Neural cell (in vitro differentiated cells): ENCODE measurements at regions not wholly inside any gene's neighbourhood (a gene's known extent, or its start where the extent isn't known, plus 50 kb on each side); places are given as distances from the start of the nearest gene placed in this dataset.

Experiments
- H2AFZ ChIP-seq: fragments of 200-600, 300-800 bp; sonication (generic), shearing (Covaris generic); 2 replicates; pipeline ENCODE4 v1.6.0; 2014; ENCODE audit warnings: low read depth, mild to moderate bottlenecking, antibody characterized with exemption, low read length, moderate library complexity
- H3F3A ChIP-seq: fragments of 200-600 bp; shearing (Covaris generic); 2 replicates; pipeline ENCODE4 v1.6.1; 2016; ENCODE audit warnings: mild to moderate bottlenecking, moderate library complexity, mixed read lengths, antibody characterized with exemption, low read length; ENCODE audit not compliant: insufficient read depth, poor library complexity, severe bottlenecking
- H3K27ac ChIP-seq: fragments of 200-600, 300-800 bp; sonication (generic), shearing (Covaris generic); 2 replicates; pipeline ENCODE4 v1.5.1; 2014; ENCODE audit warnings: mild to moderate bottlenecking, low read length, moderate library complexity
- H3K27me3 ChIP-seq: fragments of 300-800, 200-600 bp; sonication (generic), shearing (Covaris generic); 2 replicates; pipeline ENCODE4 v1.6.0; 2014; ENCODE audit warnings: mild to moderate bottlenecking, low read depth, low read length, moderate library complexity; ENCODE audit not compliant: insufficient read depth
- H3K36me3 ChIP-seq: fragments of 300-800, 200-600 bp; sonication (generic), shearing (Covaris generic); 2 replicates; pipeline ENCODE4 v1.5.1; 2014; ENCODE audit warnings: mild to moderate bottlenecking, antibody characterized with exemption, low read length, moderate library complexity; ENCODE audit not compliant: insufficient read depth
- H3K4me2 ChIP-seq: fragments of 300-800, 200-600 bp; sonication (generic), shearing (Covaris generic); 2 replicates; pipeline ENCODE4 v1.6.0; 2014; ENCODE audit warnings: mild to moderate bottlenecking, low read length
- H3K4me3 ChIP-seq: fragments of 300-800, 200-600 bp; sonication (generic), shearing (Covaris generic); 2 replicates; pipeline ENCODE4 v1.5.1; 2014; ENCODE audit warnings: mild to moderate bottlenecking, low read length, moderate library complexity
- H3K79me2 ChIP-seq: fragments of 200-600 bp; shearing (Covaris generic); replicated peaks from 2 replicates; pipeline ENCODE4 v1.6.0; 2014; ENCODE audit warnings: mild to moderate bottlenecking, low read length, moderate library complexity; ENCODE audit not compliant: insufficient read depth
- H3K9ac ChIP-seq: fragments of 300-800, 200-600 bp; sonication (generic), shearing (Covaris generic); 2 replicates; pipeline ENCODE4 v1.6.1; 2016; ENCODE audit warnings: mild to moderate bottlenecking, low read length, mixed read lengths
- H3K9me2 ChIP-seq: fragments of 200-600 bp; shearing (Covaris generic); 2 replicates; pipeline ENCODE4 v1.6.1; 2016; ENCODE audit warnings: mild to moderate bottlenecking, low read length, mixed read lengths; ENCODE audit not compliant: insufficient read depth
- H3K9me3 ChIP-seq: fragments of 200-600, 300-800 bp; sonication (generic), shearing (Covaris generic); 2 replicates; pipeline ENCODE4 v1.6.1; 2016; ENCODE audit warnings: mild to moderate bottlenecking, mixed run types, low read length, moderate library complexity, mixed read lengths
- H4K20me1 ChIP-seq: fragments of 200-600 bp; shearing (Covaris generic); 2 replicates; pipeline ENCODE4 v1.6.1; 2016; ENCODE audit warnings: mild to moderate bottlenecking, mixed run types; ENCODE audit not compliant: insufficient read depth
- CTCF ChIP-seq: fragments of 450-650 bp; IDR thresholded peaks from 2 replicates; pipeline ENCODE4 v1.5.1; 2014; ENCODE audit warnings: antibody characterized with exemption, mild to moderate bottlenecking, moderate library complexity; ENCODE audit not compliant: poor library complexity, severe bottlenecking
- EP300 ChIP-seq: fragments of 450-650 bp; conservative IDR thresholded peaks from 2 replicates; pipeline ENCODE4 v1.6.1; 2014; ENCODE audit warnings: antibody characterized with exemption, mild to moderate bottlenecking, moderate library complexity; ENCODE audit not compliant: poor library complexity, severe bottlenecking
- EZH2 ChIP-seq: fragments of 200-600, 300-800 bp; shearing (Covaris generic), sonication (generic); IDR thresholded peaks from 2 replicates; pipeline ENCODE4 v1.6.1; 2014; ENCODE audit warnings: antibody characterized with exemption, low read length, borderline replicate concordance, mild to moderate bottlenecking; ENCODE audit not compliant: insufficient read depth, poor library complexity, severe bottlenecking
- MXI1 ChIP-seq: fragments of 450-650 bp; conservative IDR thresholded peaks from 2 replicates; pipeline ENCODE4 v1.6.1; 2014; ENCODE audit warnings: antibody characterized with exemption, mild to moderate bottlenecking; ENCODE audit not compliant: poor library complexity, severe bottlenecking
- POLR2AphosphoS5 ChIP-seq: IDR thresholded peaks from 2 replicates; pipeline ENCODE4 v1.6.1; 2012
- RAD21 ChIP-seq: fragments of 450-650 bp; conservative IDR thresholded peaks from 2 replicates; pipeline ENCODE4 v1.6.1; 2014; ENCODE audit warnings: antibody characterized with exemption, mild to moderate bottlenecking, moderate library complexity
- REST ChIP-seq: IDR thresholded peaks from 2 replicates; pipeline ENCODE4 v1.6.1; 2012; ENCODE audit warnings: borderline replicate concordance
- SMC3 ChIP-seq: fragments of 450-650 bp; conservative IDR thresholded peaks from 2 replicates; pipeline ENCODE4 v1.6.1; 2014; ENCODE audit warnings: antibody characterized with exemption, mild to moderate bottlenecking, moderate library complexity; ENCODE audit not compliant: poor library complexity
- TAF1 ChIP-seq: IDR thresholded peaks from 2 replicates; pipeline ENCODE4 v1.6.1; 2012; ENCODE audit warnings: low read depth

- Histone ChIP-seq H3K9me2 (no peaks in the 10 kb centered on the region), H3K79me2 (no peaks in the 10 kb centered on the region), H3K36me3 (no peaks in the 10 kb centered on the region), H3K9me3 (no peaks in the 10 kb centered on the region), H3K9ac (no peak overlapping the region), H2AFZ (no peak overlapping the region), H3K4me2 (no peak overlapping the region), H3K27me3 (no peaks in the 10 kb centered on the region), H3K27ac (no peak overlapping the region), H4K20me1 (no peaks in the 10 kb centered on the region), H3K4me3 (no peak overlapping the region), H3F3A (no peaks in the 10 kb centered on the region)
- TF ChIP-seq TAF1 (no peak), MXI1 (no peak), SMC3 (no peak), RAD21 (no peak), EZH2 (no peak), EP300 (no peak), CTCF (no peak), POLR2AphosphoS5 (no peak), REST (no peak)
Observed at GRCh38 chr6:54040545-54040944, 70.7 kb upstream of the MLIP start.

DNA sequence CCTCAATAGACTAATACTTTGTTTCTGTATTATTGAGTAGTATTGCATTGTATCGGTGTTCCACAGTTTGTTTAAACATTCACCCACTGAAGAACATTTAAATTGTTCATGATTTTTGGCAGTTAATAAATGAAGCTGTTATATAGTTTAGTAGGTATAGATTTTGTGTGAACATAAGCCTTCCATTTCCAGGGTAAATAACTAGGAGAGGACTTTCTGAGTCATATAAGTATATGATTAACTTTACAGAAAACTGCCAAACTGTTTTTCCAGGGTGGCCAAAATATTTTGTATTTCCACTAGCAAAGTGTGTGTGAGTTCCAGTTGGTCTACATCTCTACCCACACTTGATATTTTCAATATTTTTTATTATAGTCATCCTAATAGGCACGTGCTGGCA lies 70.0 kb upstream of the MLIP start:
- Histone ChIP-seq H3K4me3 (no peak overlapping the region), H3K36me3 (no peaks in the 10 kb centered on the region), H3K4me2 (no peak overlapping the region), H3K9me3 (no peaks in the 10 kb centered on the region), H2AFZ (no peak overlapping the region), H3F3A (no peaks in the 10 kb centered on the region), H3K9ac (no peak overlapping the region), H3K79me2 (no peaks in the 10 kb centered on the region), H3K27ac (no peak overlapping the region), H3K27me3 (no peaks in the 10 kb centered on the region), H3K9me2 (no peaks in the 10 kb centered on the region), H4K20me1 (no peaks in the 10 kb centered on the region)
- no peak for TF ChIP-seq POLR2AphosphoS5
- no peak for TF ChIP-seq MXI1
- no peak for TF ChIP-seq EZH2
- TF ChIP-seq REST = no peak
- TF ChIP-seq TAF1 = no peak
- no peak for TF ChIP-seq SMC3
- no peak for TF ChIP-seq CTCF
- TF ChIP-seq EP300 = no peak
- TF ChIP-seq RAD21 = no peak
